OCI-LY7 (cell line): ENCODE measurements at regions not wholly inside any gene's neighbourhood (a gene's known extent, or its start where the extent isn't known, plus 50 kb on each side); places are given as distances from the start of the nearest gene placed in this dataset.

Source experiments
- EZH2phosphoT487 ChIP-seq: fragments of 200-600 bp; sonication (generic); IDR thresholded peaks from 2 replicates; pipeline ENCODE4 v1.6.1; 2018; ENCODE audit warnings: low read depth, borderline replicate concordance, mild to moderate bottlenecking, mixed run types, antibody characterized with exemption, low read length, moderate library complexity, mixed read lengths
- TF ChIP-seq, protein P1 (sequence below): fragments of 200-600 bp; sonication (generic); conservative IDR thresholded peaks from 2 replicates; pipeline ENCODE4 v1.5.1; 2014; ENCODE audit warnings: mild to moderate bottlenecking, antibody characterized with exemption, low read length, moderate library complexity, mixed read lengths

DNA sequence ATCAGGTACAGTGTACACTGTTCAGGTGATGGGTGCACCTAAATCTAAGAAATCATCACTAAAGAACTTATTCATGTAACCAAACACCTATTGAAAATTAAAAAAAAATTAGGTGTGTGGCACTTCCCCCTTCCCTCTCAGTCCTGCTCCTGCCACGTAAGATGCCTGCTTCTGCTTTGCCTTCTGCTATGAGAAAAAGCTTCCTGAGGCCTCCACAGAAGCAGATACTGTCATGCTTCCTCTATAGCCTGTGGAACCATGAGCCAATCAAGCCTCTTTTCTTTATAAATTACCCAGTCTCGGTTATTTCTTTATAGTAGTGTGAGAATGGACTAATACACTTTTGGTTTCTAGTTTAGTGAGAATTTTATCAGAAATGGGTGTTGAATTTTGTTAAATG, 459.8 kb upstream of the DIPK2B start:
- TF ChIP-seq, protein P1, sequence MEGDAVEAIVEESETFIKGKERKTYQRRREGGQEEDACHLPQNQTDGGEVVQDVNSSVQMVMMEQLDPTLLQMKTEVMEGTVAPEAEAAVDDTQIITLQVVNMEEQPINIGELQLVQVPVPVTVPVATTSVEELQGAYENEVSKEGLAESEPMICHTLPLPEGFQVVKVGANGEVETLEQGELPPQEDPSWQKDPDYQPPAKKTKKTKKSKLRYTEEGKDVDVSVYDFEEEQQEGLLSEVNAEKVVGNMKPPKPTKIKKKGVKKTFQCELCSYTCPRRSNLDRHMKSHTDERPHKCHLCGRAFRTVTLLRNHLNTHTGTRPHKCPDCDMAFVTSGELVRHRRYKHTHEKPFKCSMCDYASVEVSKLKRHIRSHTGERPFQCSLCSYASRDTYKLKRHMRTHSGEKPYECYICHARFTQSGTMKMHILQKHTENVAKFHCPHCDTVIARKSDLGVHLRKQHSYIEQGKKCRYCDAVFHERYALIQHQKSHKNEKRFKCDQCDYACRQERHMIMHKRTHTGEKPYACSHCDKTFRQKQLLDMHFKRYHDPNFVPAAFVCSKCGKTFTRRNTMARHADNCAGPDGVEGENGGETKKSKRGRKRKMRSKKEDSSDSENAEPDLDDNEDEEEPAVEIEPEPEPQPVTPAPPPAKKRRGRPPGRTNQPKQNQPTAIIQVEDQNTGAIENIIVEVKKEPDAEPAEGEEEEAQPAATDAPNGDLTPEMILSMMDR: no peak
- no peak for TF ChIP-seq EZH2phosphoT487
